Activated T-helper 17 cell treated with anti-CD3 and anti-CD28 coated beads, Interleukin-2, amount 50 U/mL, for 72 hours (primary cell): ENCODE measurements at regions not wholly inside any gene's neighbourhood (a gene's known extent, or its start where the extent isn't known, plus 50 kb on each side); places are given as distances from the start of the nearest gene placed in this dataset.
"Not testable (repeated sequence)": the region's sequence is repeated elsewhere in the genome, so short reads cannot be mapped to it uniquely, and the experiment has no call there.

Source experiments
- ATAC-seq: fragments of 150-1000 bp; cut with Tn5 transposase; replicated peaks from 2 replicates; pipeline ENCODE4 v1.10.0; 2021; ENCODE audit warnings: mild to moderate bottlenecking, moderate library complexity
- H3K27ac Mint-ChIP-seq: one replicate; pipeline ENCODE4 v1.8.0; 2022; ENCODE audit warnings: mixed read lengths
- H3K27me3 Mint-ChIP-seq: one replicate; pipeline ENCODE4 v1.8.0; 2022; ENCODE audit warnings: mixed read lengths
- H3K36me3 Mint-ChIP-seq: one replicate; pipeline ENCODE4 v1.8.0; 2022; ENCODE audit warnings: low read depth, mild to moderate bottlenecking, mixed read lengths
- H3K4me1 Mint-ChIP-seq: one replicate; pipeline ENCODE4 v1.8.0; 2022; ENCODE audit warnings: mixed read lengths
- H3K4me3 Mint-ChIP-seq: one replicate; pipeline ENCODE4 v1.8.0; 2022; ENCODE audit warnings: mild to moderate bottlenecking, mixed read lengths
- H3K9me3 Mint-ChIP-seq: one replicate; pipeline ENCODE4 v1.8.0; 2022; ENCODE audit warnings: mixed read lengths

- no peaks in the 10 kb centered on the region for H3K36me3 Mint-ChIP-seq
- no peak for ATAC-seq
- H3K4me3 Mint-ChIP-seq = no peak overlapping the region
- H3K27me3 Mint-ChIP-seq = no peaks in the 10 kb centered on the region
- H3K4me1 Mint-ChIP-seq = no peaks in the 10 kb centered on the region
- H3K9me3 Mint-ChIP-seq = peaks cover 3% of the 10 kb centered on the region
- no peak overlapping the region for H3K27ac Mint-ChIP-seq
Observed at GRCh38 chr20:40072907-40073306, 616.1 kb downstream of the MAFB start.

- no peaks in the 10 kb centered on the region for H3K36me3 Mint-ChIP-seq
- no peak overlapping the region for H3K27ac Mint-ChIP-seq
- H3K4me1 Mint-ChIP-seq = no peaks in the 10 kb centered on the region
- no peak for ATAC-seq
- H3K27me3 Mint-ChIP-seq = peaks cover 11% of the 10 kb centered on the region
- H3K9me3 Mint-ChIP-seq = peaks cover 4% of the 10 kb centered on the region
- no peak overlapping the region for H3K4me3 Mint-ChIP-seq
Observed at GRCh38 chr20:40056171-40056570, 632.9 kb downstream of the MAFB start.

- no peak for ATAC-seq
- H3K36me3 Mint-ChIP-seq = no peaks in the 10 kb centered on the region
- H3K4me3 Mint-ChIP-seq = no peak overlapping the region
- peaks cover 4% of the 10 kb centered on the region for H3K9me3 Mint-ChIP-seq
- no peaks in the 10 kb centered on the region for H3K4me1 Mint-ChIP-seq
- peaks cover 11% of the 10 kb centered on the region for H3K27me3 Mint-ChIP-seq
- H3K27ac Mint-ChIP-seq = no peak overlapping the region
Observed at GRCh38 chr20:40055711-40056110, 633.3 kb downstream of the MAFB start.

DNA sequence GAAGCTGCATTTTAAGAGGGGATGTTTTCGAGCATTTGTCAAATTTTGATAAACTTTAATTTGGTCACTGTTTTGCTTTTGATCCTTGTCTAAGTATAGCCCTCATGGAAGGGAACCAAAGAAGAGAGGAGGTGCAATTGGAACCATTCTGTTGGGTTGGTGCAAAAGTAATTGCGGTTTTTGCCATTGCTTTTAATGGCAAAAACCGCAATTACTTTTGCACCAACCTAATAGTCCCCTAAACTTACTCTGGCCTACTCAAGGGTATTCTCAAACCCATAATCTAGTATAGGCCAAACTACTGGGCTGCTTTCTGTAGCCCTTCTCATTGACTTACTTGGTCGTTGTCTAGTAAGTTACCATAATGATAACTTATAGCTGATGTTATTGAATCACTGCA lies 634.7 kb downstream of the MAFB start:
- Mint-ChIP-seq H3K27me3 (peaks cover 11% of the 10 kb centered on the region), H3K4me1 (no peaks in the 10 kb centered on the region)
- no peak for ATAC-seq

DNA sequence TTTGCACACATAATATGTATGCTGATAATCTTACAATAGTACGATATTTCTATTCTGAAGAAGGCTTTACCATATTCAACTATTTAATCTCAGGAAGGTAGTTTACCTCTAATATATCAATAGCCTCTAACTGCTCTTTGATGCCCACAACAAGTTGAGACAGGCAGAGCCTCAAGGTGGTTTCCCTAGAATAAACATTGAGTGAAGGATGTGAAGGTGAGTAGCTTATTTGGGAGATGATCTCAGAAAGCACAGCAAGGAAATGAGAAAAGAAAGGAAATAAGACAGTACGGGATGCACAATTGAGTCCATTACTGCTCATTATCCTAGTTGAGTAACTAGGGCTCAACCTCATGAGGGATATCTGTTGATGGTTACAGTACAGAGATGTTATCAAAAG lies 638.4 kb downstream of the MAFB start:
- Mint-ChIP-seq H3K4me3 (no peak overlapping the region), H3K27ac (no peak overlapping the region), H3K9me3 (no peaks in the 10 kb centered on the region), H3K4me1 (no peaks in the 10 kb centered on the region), H3K36me3 (no peaks in the 10 kb centered on the region), H3K27me3 (peaks cover 11% of the 10 kb centered on the region)
- ATAC-seq = no peak

More for the DNA sequence above, 634.7 kb downstream of the MAFB start:
- Mint-ChIP-seq H3K9me3 (no peaks in the 10 kb centered on the region), H3K4me3 (no peak overlapping the region), H3K36me3 (no peaks in the 10 kb centered on the region), H3K27ac (no peak overlapping the region)

- H3K36me3 Mint-ChIP-seq = no peaks in the 10 kb centered on the region
- no peaks in the 10 kb centered on the region for H3K4me1 Mint-ChIP-seq
- no peak for ATAC-seq
- H3K27me3 Mint-ChIP-seq = peaks cover 11% of the 10 kb centered on the region
- H3K9me3 Mint-ChIP-seq = no peaks in the 10 kb centered on the region
- no peak overlapping the region for H3K27ac Mint-ChIP-seq
- no peak overlapping the region for H3K4me3 Mint-ChIP-seq
Observed at GRCh38 chr20:40049854-40050253, 639.2 kb downstream of the MAFB start.

- no peaks in the 10 kb centered on the region for H3K9me3 Mint-ChIP-seq
- no peak for ATAC-seq
- no peak overlapping the region for H3K4me3 Mint-ChIP-seq
- H3K4me1 Mint-ChIP-seq = no peaks in the 10 kb centered on the region
- H3K36me3 Mint-ChIP-seq = no peaks in the 10 kb centered on the region
- H3K27me3 Mint-ChIP-seq = no peaks in the 10 kb centered on the region
- no peak overlapping the region for H3K27ac Mint-ChIP-seq
Observed at GRCh38 chr20:40046703-40047102, 642.3 kb downstream of the MAFB start.

DNA sequence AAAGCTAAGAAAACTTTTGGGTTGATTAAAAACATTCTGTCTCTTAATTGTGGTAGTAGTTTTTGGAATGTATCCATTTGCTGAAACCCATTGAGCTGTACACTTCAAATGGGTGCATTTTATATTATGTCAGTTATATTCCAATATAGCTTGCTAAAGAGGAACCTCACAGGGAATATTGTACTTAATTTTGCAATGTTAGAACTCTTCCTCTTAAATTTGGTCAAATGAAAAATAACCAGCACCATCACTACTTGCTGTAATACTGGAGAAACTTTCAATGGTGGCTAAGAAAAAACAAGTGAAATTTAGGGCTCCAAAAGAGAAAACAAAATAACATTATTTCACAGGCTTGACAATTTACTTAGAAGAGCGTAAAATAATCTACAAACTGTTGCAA lies 651.5 kb downstream of the MAFB start:
- Mint-ChIP-seq H3K4me3 (no peak overlapping the region), H3K4me1 (no peaks in the 10 kb centered on the region), H3K36me3 (no peaks in the 10 kb centered on the region), H3K9me3 (no peaks in the 10 kb centered on the region), H3K27me3 (peaks cover 5% of the 10 kb centered on the region), H3K27ac (no peak overlapping the region)
- no peak for ATAC-seq

- Mint-ChIP-seq H3K9me3 (peaks cover 9% of the 10 kb centered on the region), H3K36me3 (no peaks in the 10 kb centered on the region), H3K4me3 (no peak overlapping the region), H3K27me3 (peaks cover 23% of the 10 kb centered on the region), H3K27ac (no peak overlapping the region), H3K4me1 (no peaks in the 10 kb centered on the region)
- ATAC-seq = no peak
Observed at GRCh38 chr20:40029589-40029988, 659.4 kb downstream of the MAFB start.

GRCh38 chr20:40019510-40019909 lies 669.5 kb downstream of the MAFB start:
- H3K27me3 Mint-ChIP-seq = peaks cover 13% of the 10 kb centered on the region
- H3K4me3 Mint-ChIP-seq = no peak overlapping the region
- H3K9me3 Mint-ChIP-seq = peaks cover 5% of the 10 kb centered on the region
- H3K27ac Mint-ChIP-seq = no peak overlapping the region
- H3K36me3 Mint-ChIP-seq = no peaks in the 10 kb centered on the region
- no peak for ATAC-seq
- H3K4me1 Mint-ChIP-seq = no peaks in the 10 kb centered on the region

- Mint-ChIP-seq H3K9me3 (no peaks in the 10 kb centered on the region), H3K36me3 (no peaks in the 10 kb centered on the region)
Observed at GRCh38 chr20:40017765-40018164, 671.3 kb downstream of the MAFB start.

GRCh38 chr20:40016890-40017289 lies 672.1 kb downstream of the MAFB start:
- Mint-ChIP-seq H3K4me1 (no peaks in the 10 kb centered on the region), H3K9me3 (no peaks in the 10 kb centered on the region), H3K27ac (no peak overlapping the region), H3K27me3 (peaks cover 10% of the 10 kb centered on the region), H3K4me3 (no peak overlapping the region), H3K36me3 (no peaks in the 10 kb centered on the region)
- no peak for ATAC-seq

More at GRCh38 chr20:40017765-40018164, 671.3 kb downstream of the MAFB start:
- H3K4me3 Mint-ChIP-seq = no peak overlapping the region
- no peaks in the 10 kb centered on the region for H3K4me1 Mint-ChIP-seq
- H3K27ac Mint-ChIP-seq = no peak overlapping the region
- peaks cover 7% of the 10 kb centered on the region for H3K27me3 Mint-ChIP-seq
- ATAC-seq = no peak

DNA sequence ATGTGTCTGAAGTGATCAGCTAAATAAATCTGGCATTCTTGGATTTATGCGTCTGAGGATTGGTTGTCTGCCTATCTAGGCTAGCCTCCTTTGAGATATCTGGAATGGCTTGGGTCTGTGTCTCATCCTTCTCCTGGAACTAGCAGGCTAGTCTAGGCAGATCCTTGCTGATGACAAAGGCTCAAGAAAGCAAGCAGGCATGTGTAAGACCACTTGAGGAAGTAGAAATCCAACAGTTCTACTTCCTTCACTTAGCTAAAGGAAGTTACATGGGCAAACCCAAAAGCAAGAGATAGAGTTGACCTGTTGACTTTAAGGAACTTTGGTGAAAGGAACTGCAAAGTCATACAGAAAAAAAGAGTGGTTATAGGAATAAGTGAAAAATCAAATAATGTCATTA lies 672.6 kb downstream of the MAFB start:
- Mint-ChIP-seq H3K36me3 (no peaks in the 10 kb centered on the region), H3K4me3 (no peak overlapping the region), H3K27me3 (peaks cover 11% of the 10 kb centered on the region), H3K27ac (no peak overlapping the region), H3K9me3 (peaks cover 4% of the 10 kb centered on the region), H3K4me1 (no peaks in the 10 kb centered on the region)
- ATAC-seq = no peak

GRCh38 chr20:40012026-40012425 lies 677.0 kb downstream of the MAFB start:
- not testable (repeated sequence) for H3K4me3 Mint-ChIP-seq, H3K4me1 Mint-ChIP-seq, H3K27ac Mint-ChIP-seq, H3K36me3 Mint-ChIP-seq, H3K9me3 Mint-ChIP-seq, ATAC-seq
- H3K27me3 Mint-ChIP-seq = peaks cover 13% of the 10 kb centered on the region

- Mint-ChIP-seq H3K4me1 (no peaks in the 10 kb centered on the region), H3K36me3 (no peaks in the 10 kb centered on the region), H3K9me3 (peaks cover 6% of the 10 kb centered on the region), H3K27ac (no peak overlapping the region), H3K4me3 (no peak overlapping the region), H3K27me3 (peaks cover 13% of the 10 kb centered on the region)
- no peak for ATAC-seq
Observed at GRCh38 chr20:40010483-40010882, 678.6 kb downstream of the MAFB start.

- Mint-ChIP-seq H3K27me3 (peaks cover 9% of the 10 kb centered on the region), H3K9me3 (peaks cover 6% of the 10 kb centered on the region)
- no peak for ATAC-seq
Observed at GRCh38 chr20:40009542-40009941, 679.5 kb downstream of the MAFB start.

More at GRCh38 chr20:40009542-40009941, 679.5 kb downstream of the MAFB start:
- Mint-ChIP-seq H3K4me3 (no peak overlapping the region), H3K4me1 (no peaks in the 10 kb centered on the region), H3K36me3 (no peaks in the 10 kb centered on the region), H3K27ac (no peak overlapping the region)
